ENCODE measurements at regions not wholly inside any gene's neighbourhood (a gene's known extent, or its start where the extent isn't known, plus 50 kb on each side); places are given as distances from the start of the nearest gene placed in this dataset.

- TF ChIP-seq, protein P1, sequence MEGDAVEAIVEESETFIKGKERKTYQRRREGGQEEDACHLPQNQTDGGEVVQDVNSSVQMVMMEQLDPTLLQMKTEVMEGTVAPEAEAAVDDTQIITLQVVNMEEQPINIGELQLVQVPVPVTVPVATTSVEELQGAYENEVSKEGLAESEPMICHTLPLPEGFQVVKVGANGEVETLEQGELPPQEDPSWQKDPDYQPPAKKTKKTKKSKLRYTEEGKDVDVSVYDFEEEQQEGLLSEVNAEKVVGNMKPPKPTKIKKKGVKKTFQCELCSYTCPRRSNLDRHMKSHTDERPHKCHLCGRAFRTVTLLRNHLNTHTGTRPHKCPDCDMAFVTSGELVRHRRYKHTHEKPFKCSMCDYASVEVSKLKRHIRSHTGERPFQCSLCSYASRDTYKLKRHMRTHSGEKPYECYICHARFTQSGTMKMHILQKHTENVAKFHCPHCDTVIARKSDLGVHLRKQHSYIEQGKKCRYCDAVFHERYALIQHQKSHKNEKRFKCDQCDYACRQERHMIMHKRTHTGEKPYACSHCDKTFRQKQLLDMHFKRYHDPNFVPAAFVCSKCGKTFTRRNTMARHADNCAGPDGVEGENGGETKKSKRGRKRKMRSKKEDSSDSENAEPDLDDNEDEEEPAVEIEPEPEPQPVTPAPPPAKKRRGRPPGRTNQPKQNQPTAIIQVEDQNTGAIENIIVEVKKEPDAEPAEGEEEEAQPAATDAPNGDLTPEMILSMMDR (conservative IDR thresholded peaks at IDR 0.05; ENCODE audit: low read length) = no peak
- no peak for TF ChIP-seq EZH2phosphoT487 (IDR thresholded peaks at IDR 0.05; ENCODE audit: borderline replicate concordance)
Observed at GRCh38 chr10:91140995-91141549, 79.4 kb upstream of the PCGF5 start.

Data from Loucy (cell line).